AG04449 (cell line): ENCODE measurements at regions not wholly inside any gene's neighbourhood (a gene's known extent, or its start where the extent isn't known, plus 50 kb on each side); places are given as distances from the start of the nearest gene placed in this dataset.

ENCODE experiments used
- CTCF ChIA-PET: fragments of 350-600 bp; formaldehyde crosslinking; extraction: SDS; loops from one replicate; lab custom pipeline; 2021; ENCODE audit warnings: antibody characterized with exemption; lab: Yijun Ruan, JAX
- POLR2A ChIA-PET: fragments of 400-600, 350-600 bp; formaldehyde crosslinking; extraction: SDS; loops from one replicate; lab custom pipeline; 2020; ENCODE audit warnings: antibody characterized with exemption, inconsistent platforms; lab: Yijun Ruan, JAX
- DNase-seq: peaks from one replicate; pipeline ENCODE4 v3.0.0-alpha.2; 2010; ENCODE audit warnings: low read depth, low spot score
- H3K4me3 ChIP-seq: 2 replicates; pipeline ENCODE4 v1.5.1; 2011; ENCODE audit warnings: low read depth, mild to moderate bottlenecking, control low read depth, low read length
- TF ChIP-seq, protein P1 (sequence below): IDR thresholded peaks from one replicate; pipeline ENCODE4 v1.5.1; 2011; ENCODE audit warnings: mild to moderate bottlenecking, moderate library complexity, low read length, control low read depth, inconsistent platforms; ENCODE audit not compliant: insufficient read depth; ENCODE audit errors: missing control alignments

DNA sequence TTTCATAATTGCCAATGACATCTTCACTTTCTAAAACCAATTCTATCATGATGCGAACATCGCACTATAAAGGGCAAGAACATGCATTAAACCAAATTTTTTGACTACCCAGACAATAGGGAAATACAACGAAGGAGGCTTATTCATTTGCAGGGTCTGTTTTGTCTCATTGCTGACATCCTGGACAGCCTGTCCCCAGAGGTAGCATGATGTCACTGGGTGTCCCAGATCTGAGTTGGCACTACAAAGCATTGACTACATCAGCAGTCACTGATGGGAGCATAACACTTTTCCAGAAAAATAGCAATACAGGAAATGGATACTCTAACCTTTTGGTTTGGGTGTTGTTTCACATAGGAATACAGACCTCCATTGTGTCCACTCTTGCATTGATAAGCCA, 180.3 kb downstream of the TMEM182 start:
- POLR2A ChIA-PET, result no interaction called here
- DNase-seq, result no peak
- CTCF ChIA-PET, result no interaction called here
- no peak overlapping the region for H3K4me3 ChIP-seq
- TF ChIP-seq, protein P1, sequence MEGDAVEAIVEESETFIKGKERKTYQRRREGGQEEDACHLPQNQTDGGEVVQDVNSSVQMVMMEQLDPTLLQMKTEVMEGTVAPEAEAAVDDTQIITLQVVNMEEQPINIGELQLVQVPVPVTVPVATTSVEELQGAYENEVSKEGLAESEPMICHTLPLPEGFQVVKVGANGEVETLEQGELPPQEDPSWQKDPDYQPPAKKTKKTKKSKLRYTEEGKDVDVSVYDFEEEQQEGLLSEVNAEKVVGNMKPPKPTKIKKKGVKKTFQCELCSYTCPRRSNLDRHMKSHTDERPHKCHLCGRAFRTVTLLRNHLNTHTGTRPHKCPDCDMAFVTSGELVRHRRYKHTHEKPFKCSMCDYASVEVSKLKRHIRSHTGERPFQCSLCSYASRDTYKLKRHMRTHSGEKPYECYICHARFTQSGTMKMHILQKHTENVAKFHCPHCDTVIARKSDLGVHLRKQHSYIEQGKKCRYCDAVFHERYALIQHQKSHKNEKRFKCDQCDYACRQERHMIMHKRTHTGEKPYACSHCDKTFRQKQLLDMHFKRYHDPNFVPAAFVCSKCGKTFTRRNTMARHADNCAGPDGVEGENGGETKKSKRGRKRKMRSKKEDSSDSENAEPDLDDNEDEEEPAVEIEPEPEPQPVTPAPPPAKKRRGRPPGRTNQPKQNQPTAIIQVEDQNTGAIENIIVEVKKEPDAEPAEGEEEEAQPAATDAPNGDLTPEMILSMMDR, result no peak

DNA sequence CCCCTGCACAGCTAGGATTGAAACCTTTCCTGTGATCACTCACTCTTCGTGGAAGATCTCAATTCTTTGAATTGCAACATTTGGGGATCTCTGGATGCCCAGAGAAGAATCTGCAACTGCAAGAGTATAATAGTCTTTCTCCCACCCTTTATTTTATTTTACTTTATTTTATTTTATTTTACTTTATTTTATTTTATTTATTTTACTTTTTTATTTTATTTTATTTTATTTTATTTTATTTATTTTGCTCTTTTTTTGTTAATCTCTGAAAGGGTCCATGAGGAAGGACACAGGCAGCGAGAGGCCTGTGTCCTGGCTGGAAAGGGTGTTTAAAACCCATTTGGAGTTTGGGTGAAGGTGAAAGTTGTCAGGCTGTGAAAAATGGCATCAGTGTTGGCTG, 181.4 kb downstream of the TMEM182 start:
- DNase-seq, result no peak
- H3K4me3 ChIP-seq, result no peak overlapping the region
- TF ChIP-seq, protein P1, result no peak
- POLR2A ChIA-PET, result no interaction called here
- CTCF ChIA-PET, result no interaction called here

DNA sequence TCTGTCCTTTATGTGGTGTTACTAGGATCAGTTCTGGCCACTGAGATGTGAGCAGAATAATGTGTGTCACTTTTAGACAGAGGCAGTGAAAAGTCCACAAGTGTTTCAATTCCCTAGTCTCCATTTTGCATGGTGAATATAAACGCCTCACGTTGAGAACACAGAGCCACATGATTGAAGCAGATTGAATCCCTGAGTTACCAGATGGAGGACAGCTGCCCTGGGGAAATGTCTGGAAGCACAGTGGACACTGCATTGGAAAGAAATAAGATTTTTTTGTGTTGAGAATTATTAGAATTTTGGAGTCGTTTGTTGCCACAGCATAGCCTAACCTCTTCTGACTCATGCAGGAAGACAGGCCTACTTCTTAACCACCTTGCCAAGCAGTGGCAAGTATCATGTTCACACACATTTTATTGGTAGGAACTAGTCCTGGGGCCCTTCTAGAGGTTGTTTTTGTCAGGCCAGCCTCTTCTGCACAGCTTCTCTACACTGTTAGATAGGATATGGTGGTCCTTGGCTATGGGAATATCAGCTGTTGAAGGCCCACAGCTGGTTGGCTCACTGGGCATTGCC, 188.6 kb downstream of the TMEM182 start:
- CTCF ChIA-PET, result no interaction called here
- TF ChIP-seq, protein P1, result no peak
- H3K4me3 ChIP-seq, result no peak overlapping the region
- no peak for DNase-seq
- POLR2A ChIA-PET, result no interaction called here

DNA sequence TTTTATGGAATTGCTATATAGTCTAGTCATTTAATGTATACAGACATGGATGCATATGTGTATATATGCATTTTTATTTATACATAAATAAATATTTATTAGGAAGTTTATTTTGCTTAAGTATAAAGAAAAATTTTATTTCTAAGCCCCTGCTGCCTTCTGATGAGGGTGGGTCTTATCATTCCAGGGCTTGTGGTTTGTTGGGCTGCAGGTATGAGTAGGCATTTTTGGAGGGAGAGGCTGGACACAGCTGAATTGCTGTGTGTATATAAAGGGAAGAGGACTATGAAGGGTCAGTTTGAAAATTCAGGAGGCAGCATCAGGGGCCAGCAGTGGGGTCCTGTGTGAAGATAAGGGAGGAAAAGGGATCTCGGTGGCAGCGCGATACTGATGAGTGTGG, 189.4 kb downstream of the TMEM182 start:
- POLR2A ChIA-PET, result no interaction called here
- CTCF ChIA-PET, result no interaction called here
- H3K4me3 ChIP-seq, result no peak overlapping the region
- TF ChIP-seq, protein P1, result no peak
- DNase-seq, result no peak

DNA sequence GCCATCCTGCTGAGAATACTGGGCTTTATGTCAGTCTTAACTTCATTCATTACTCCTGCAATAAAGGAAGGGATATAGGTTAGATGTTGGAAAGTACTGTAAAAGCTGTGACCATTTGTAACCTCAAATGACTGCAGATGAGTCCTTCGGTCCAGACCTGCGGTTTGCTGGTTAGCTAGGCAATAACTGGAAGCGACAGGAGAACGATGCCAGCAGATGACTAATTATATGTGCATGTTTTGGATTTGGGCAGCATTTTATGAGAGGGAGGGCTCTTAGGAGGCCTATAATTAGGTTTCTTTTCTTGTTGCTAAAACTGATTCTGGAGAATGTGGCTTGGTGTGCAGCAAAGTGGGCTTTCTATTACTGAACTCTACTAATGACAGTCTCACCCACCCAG, 205.6 kb downstream of the TMEM182 start:
- DNase-seq, result no peak
- no peak overlapping the region for H3K4me3 ChIP-seq
- ChIA-PET CTCF (no interaction called here), POLR2A (no interaction called here)
- TF ChIP-seq, protein P1, result no peak

DNA sequence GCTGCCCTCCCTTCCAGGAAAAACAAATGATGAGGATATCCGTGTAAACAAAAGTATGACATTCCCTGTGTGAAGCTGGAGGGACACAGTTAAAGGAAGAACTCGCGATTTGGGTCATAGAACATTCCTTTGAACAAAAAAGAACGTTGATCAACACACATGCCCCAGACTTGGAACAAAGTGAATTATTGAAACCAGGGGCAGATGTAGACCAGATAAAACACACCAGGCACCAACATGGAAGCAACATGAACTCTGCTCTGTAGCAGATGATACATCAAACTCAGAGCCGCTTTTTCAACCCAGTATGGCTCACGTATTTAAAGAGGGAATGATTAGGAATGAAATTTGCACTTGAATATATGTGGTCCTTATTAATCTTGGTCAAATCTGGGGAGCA, 206.5 kb downstream of the TMEM182 start:
- POLR2A ChIA-PET, result no interaction called here
- CTCF ChIA-PET, result no interaction called here
- H3K4me3 ChIP-seq, result no peak overlapping the region
- TF ChIP-seq, protein P1, result no peak
- no peak for DNase-seq
